ENCODE measurements at regions not wholly inside any gene's neighbourhood (a gene's known extent, or its start where the extent isn't known, plus 50 kb on each side); places are given as distances from the start of the nearest gene placed in this dataset.

DNA sequence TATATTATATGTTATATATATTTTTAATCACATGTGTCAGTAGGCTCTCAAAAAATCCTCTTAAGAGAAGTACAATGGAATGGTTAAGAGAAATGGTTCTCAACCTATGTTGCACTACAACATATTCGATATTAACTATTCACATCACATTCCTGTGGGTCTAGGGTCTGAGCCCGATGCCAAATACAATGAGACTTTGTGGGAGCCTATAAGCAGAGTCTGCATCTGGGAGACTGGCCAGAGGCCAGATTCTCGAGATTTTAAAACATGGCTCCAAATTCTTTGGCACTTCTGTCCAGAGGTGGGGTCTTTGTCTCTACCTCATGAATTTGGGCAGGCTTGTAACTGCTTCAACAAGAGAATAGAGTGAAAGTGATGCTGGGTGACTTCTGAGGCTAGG is 79.4 kb upstream of the NBEA start:
- Histone ChIP-seq H3K36me3 (ENCODE audit: control insufficient read depth, insufficient read depth, low read length) (no peaks in the 10 kb centered on the region), H3K9me3 (no peaks in the 10 kb centered on the region), H3K27me3 (replicated peaks; ENCODE audit: control insufficient read depth, insufficient read depth, low read length) (no peaks in the 10 kb centered on the region), H3K4me3 (ENCODE audit: low read depth, low read length) (no peak overlapping the region), H3K4me1 (peaks cover 31% of the 10 kb centered on the region)
- Mint-ChIP-seq H3K4me3 (ENCODE audit: unreplicated experiment) (no peak overlapping the region), H3K27me3 (ENCODE audit: insufficient read depth, unreplicated experiment) (no peaks in the 10 kb centered on the region), H3K36me3 (ENCODE audit: insufficient read depth, unreplicated experiment) (no peaks in the 10 kb centered on the region), H3K9me3 (ENCODE audit: unreplicated experiment) (no peaks in the 10 kb centered on the region), H3K27ac (ENCODE audit: unreplicated experiment) (no peak overlapping the region), H3K4me1 (ENCODE audit: low read depth, unreplicated experiment) (peaks cover 6% of the 10 kb centered on the region)
- no peak for DNase-seq
- POLR2A ChIA-PET, result no interaction called here
- TF ChIP-seq, protein P1, sequence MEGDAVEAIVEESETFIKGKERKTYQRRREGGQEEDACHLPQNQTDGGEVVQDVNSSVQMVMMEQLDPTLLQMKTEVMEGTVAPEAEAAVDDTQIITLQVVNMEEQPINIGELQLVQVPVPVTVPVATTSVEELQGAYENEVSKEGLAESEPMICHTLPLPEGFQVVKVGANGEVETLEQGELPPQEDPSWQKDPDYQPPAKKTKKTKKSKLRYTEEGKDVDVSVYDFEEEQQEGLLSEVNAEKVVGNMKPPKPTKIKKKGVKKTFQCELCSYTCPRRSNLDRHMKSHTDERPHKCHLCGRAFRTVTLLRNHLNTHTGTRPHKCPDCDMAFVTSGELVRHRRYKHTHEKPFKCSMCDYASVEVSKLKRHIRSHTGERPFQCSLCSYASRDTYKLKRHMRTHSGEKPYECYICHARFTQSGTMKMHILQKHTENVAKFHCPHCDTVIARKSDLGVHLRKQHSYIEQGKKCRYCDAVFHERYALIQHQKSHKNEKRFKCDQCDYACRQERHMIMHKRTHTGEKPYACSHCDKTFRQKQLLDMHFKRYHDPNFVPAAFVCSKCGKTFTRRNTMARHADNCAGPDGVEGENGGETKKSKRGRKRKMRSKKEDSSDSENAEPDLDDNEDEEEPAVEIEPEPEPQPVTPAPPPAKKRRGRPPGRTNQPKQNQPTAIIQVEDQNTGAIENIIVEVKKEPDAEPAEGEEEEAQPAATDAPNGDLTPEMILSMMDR (IDR thresholded peaks at IDR 0.05; ENCODE audit: insufficient read depth in 1 of 2, low read depth in 1 of 2, low read length in 1 of 2, severe bottlenecking in 1 of 2, unreplicated experiment in 1 of 2), result no peak
- intact Hi-C loops (cut with micrococcal nuclease; ENCODE audit: unreplicated experiment), result no loop called here
- CTCF ChIA-PET, result no interaction called here
- no TSS peak for BruUV-seq (replicated peaks)

DNA sequence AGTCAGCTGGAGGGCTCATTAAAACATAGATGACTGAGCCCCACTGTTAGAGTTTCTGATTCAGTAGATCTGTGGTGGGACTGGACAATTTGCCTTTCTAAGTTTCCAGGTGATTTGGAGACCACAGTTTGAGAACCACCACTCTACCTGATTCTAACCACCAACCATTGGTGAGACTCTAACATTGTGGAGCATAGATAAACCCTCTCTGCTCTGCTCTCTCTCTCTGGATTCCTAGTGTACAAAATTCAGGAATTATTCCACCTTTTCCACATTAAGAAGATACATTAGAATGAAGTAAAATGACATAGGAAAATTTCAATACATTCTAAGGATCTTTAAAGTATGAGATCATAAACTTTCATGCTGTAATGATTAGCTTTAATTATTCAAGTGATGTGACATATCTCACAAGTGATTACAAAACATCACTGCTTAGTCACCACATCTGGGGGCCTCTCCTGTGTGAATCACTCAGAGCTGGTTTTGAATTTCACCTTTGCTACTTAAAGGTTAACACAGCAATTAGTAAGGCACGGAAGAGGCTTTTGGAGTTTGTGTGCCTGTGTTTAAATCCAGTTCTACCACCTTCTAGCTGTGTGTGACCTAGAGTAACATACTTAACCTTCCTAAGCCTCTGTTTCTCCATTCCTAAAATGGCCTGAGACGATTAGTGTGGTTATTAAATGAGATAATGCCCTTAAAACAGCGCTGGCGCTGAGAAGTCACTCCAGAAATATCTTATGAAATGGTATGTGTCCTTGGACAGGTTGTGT is 78.5 kb upstream of the NBEA start:
- no peak overlapping the region for H3K4me3 ChIP-seq (ENCODE audit: low read depth, low read length)
- no peaks in the 10 kb centered on the region for H3K27me3 Mint-ChIP-seq (ENCODE audit: insufficient read depth, unreplicated experiment)
- TF ChIP-seq, protein P1 (IDR thresholded peaks at IDR 0.05; ENCODE audit: insufficient read depth in 1 of 2, low read depth in 1 of 2, low read length in 1 of 2, severe bottlenecking in 1 of 2, unreplicated experiment in 1 of 2), result no peak
- H3K27ac Mint-ChIP-seq (ENCODE audit: unreplicated experiment), result no peak overlapping the region
- peaks cover 31% of the 10 kb centered on the region for H3K4me1 ChIP-seq
- no peaks in the 10 kb centered on the region for H3K36me3 Mint-ChIP-seq (ENCODE audit: insufficient read depth, unreplicated experiment)
- no peaks in the 10 kb centered on the region for H3K27me3 ChIP-seq (replicated peaks; ENCODE audit: control insufficient read depth, insufficient read depth, low read length)
- BruUV-seq (replicated peaks), result no TSS peak
- intact Hi-C loops (cut with micrococcal nuclease; ENCODE audit: unreplicated experiment), result no loop called here
- peak; percentile 5 to 37 for DNase-seq
- no peaks in the 10 kb centered on the region for H3K9me3 ChIP-seq
- POLR2A ChIA-PET, result no interaction called here
- CTCF ChIA-PET, result no interaction called here
- peaks cover 6% of the 10 kb centered on the region for H3K4me1 Mint-ChIP-seq (ENCODE audit: low read depth, unreplicated experiment)
- H3K9me3 Mint-ChIP-seq (ENCODE audit: unreplicated experiment), result no peaks in the 10 kb centered on the region
- H3K4me3 Mint-ChIP-seq (ENCODE audit: unreplicated experiment), result no peak overlapping the region
- no peaks in the 10 kb centered on the region for H3K36me3 ChIP-seq (ENCODE audit: control insufficient read depth, insufficient read depth, low read length)

DNA sequence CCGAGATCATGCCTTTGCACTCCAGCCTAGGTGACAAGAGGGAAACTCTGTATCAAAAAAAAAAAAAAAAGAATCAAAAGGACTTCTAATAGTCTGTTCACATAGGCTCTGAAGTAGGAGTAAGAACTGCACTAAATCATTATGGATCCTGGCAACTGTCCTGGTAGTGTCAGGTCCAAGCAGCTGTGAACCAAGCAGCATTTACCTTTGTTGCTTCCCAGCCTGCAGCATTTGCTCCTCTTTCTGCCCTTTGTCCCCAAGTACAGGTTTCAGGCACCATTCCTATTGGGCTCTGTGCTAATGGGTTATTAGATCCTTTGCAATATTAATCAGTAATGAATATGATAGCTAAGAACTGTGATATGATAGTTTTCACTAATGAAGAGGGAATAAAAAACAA is 77.4 kb upstream of the NBEA start:
- H3K27ac Mint-ChIP-seq (ENCODE audit: unreplicated experiment), result no peak overlapping the region
- H3K4me1 Mint-ChIP-seq (ENCODE audit: low read depth, unreplicated experiment), result peaks cover 6% of the 10 kb centered on the region
- Histone ChIP-seq H3K4me1 (peaks cover 31% of the 10 kb centered on the region), H3K9me3 (no peaks in the 10 kb centered on the region), H3K36me3 (ENCODE audit: control insufficient read depth, insufficient read depth, low read length) (no peaks in the 10 kb centered on the region), H3K4me3 (ENCODE audit: low read depth, low read length) (no peak overlapping the region), H3K27me3 (replicated peaks; ENCODE audit: control insufficient read depth, insufficient read depth, low read length) (no peaks in the 10 kb centered on the region)
- no peak overlapping the region for H3K4me3 Mint-ChIP-seq (ENCODE audit: unreplicated experiment)
- no peak for DNase-seq
- POLR2A ChIA-PET, result no interaction called here
- no peaks in the 10 kb centered on the region for H3K27me3 Mint-ChIP-seq (ENCODE audit: insufficient read depth, unreplicated experiment)
- H3K36me3 Mint-ChIP-seq (ENCODE audit: insufficient read depth, unreplicated experiment), result no peaks in the 10 kb centered on the region
- intact Hi-C loops (cut with micrococcal nuclease; ENCODE audit: unreplicated experiment), result no loop called here
- no peaks in the 10 kb centered on the region for H3K9me3 Mint-ChIP-seq (ENCODE audit: unreplicated experiment)
- CTCF ChIA-PET, result no interaction called here
- BruUV-seq (replicated peaks), result no TSS peak
- TF ChIP-seq, protein P1 (IDR thresholded peaks at IDR 0.05; ENCODE audit: insufficient read depth in 1 of 2, low read depth in 1 of 2, low read length in 1 of 2, severe bottlenecking in 1 of 2, unreplicated experiment in 1 of 2), result no peak

All from Caco-2 (cell line).